Heart right ventricle (tissue), 16 donors: ENCODE measurements at regions not wholly inside any gene's neighbourhood (a gene's known extent, or its start where the extent isn't known, plus 50 kb on each side); places are given as distances from the start of the nearest gene placed in this dataset.

ENCODE experiments used
- ATAC-seq, 8 donors: fragments of 200-7000 bp; cut with Tn5 transposase; one replicate each; pipeline ENCODE4 v1.9.1; 2020; ENCODE audit warnings: mild to moderate bottlenecking in 8 of 8, moderate library complexity in 8 of 8, moderate number of reproducible peaks in 1 of 8
- DNase-seq, 2 donors: peaks; one replicate each; pipeline ENCODE4 v3.0.0-alpha.2; 2020
- H3K27ac ChIP-seq, 10 donors: fragments of 200-600 bp; sonication (generic) in 2 of 10; one replicate each; pipeline versions ENCODE4 v1.5.0 to v1.8.0; 2020 to 2022; ENCODE audit warnings: mild to moderate bottlenecking in 3 of 10
- H3K27me3 ChIP-seq, 7 donors: fragments of 200-600 bp; one replicate each; pipeline ENCODE4 v1.8.0; 2021 to 2022; ENCODE audit warnings: mild to moderate bottlenecking in 2 of 7
- H3K36me3 ChIP-seq, 9 donors: fragments of 200-600 bp; sonication (generic) in 1 of 9; one replicate each; pipeline versions ENCODE4 v1.5.0 to v1.8.0; 2020 to 2022; ENCODE audit warnings: mild to moderate bottlenecking in 2 of 9
- H3K4me1 ChIP-seq, 9 donors: fragments of 200-600 bp; sonication (generic) in 1 of 9; one replicate each; pipeline versions ENCODE4 v1.5.0 to v1.8.0; 2020 to 2022; ENCODE audit warnings: mild to moderate bottlenecking in 4 of 9
- H3K4me3 ChIP-seq, 10 donors: fragments of 200-600 bp; sonication (generic) in 2 of 10; one replicate each; pipeline versions ENCODE4 v1.5.0 to v1.8.0; 2020 to 2022; ENCODE audit warnings: mild to moderate bottlenecking in 7 of 10, moderate library complexity in 2 of 10
- H3K9me3 ChIP-seq, 11 donors: fragments of 200-600 bp in 10 of 11; sonication (generic) in 2 of 11; one replicate each; pipeline versions ENCODE4 v1.5.0 to v1.8.0; 2013 to 2022; ENCODE audit warnings: mild to moderate bottlenecking in 2 of 11, control low read depth in 1 of 11, moderate library complexity in 1 of 11
- CTCF ChIP-seq, 9 donors: fragments of 200-600 bp; sonication (generic) in 2 of 9; IDR thresholded peaks; one replicate each; pipeline versions ENCODE4 v1.5.0 to v1.8.0; 2021 to 2022; ENCODE audit warnings: antibody characterized with exemption in 9 of 9, mild to moderate bottlenecking in 5 of 9, moderate library complexity in 1 of 9
- WGBS, 2 donors: extraction: QIAGEN DNeasy Blood & Tissue Kit; methylation state at CpG; one replicate each; pipeline ENCODE4 v1.1.7; 2013; ENCODE audit warnings: inconsistent platforms in 1 of 2; 5-methylcytosine and 5-hydroxymethylcytosine counted together
- intact Hi-C, 10 donors: fragments of 100-400 bp; cut with DNase I; formaldehyde crosslinking; loops; one replicate each; pipeline versions ENCODE4 v1.11.1 to v1.14.2; 2022
- donor health status: Arrhythmogenic right ventricular cardiomyopathy.
- donor health status: ischemic (EF 13 %, LVEDD 7.1; RV severe dilation, severe dysfunction).
- donor health status: healthy with polysubstance abuse.
- donor health status: DM: no; HTN: yes; CAD: no.
- donor health status: DM: no; HTN: no; CAD: no.
- donor health status: ischemic (EF 25% LVEDD 6.9; RV normal size, moderate dysfunction).
- donor health status: ischemic (EF 25% LVEDD 5.7; RV mildly dilated, moderate dysfunction).
- donor health status: healthy.
- donor health status: DM: yes; HTN: yes; CAD: no.
- donor health status: Ischemic cardiomyopathy.
- donor health status: ischemic (EF 35%, LVEDD 5.7; RV mildly dilated, moderate dysfunction).
- donor health status: nonischemic (EF 11% LVEDD 7.7; RV severe dilation, severe dysfunction).
- donor health status: DM: yes; HTN: yes; CAD: no.
- donor health status: PGD.
- donor health status: ischemic (EF 29% LVEDD 5.4; RV normal size, mild dysfunction).
- donor health status: nonischemic (EF 23%, LVEDD 6.1; RV moderate dilation, normal function).

- no peak for DNase-seq
- TF ChIP-seq CTCF (IDR thresholded peaks at IDR 0.05), result no peak
- Histone ChIP-seq H3K9me3 (no peaks in the 10 kb centered on the region), H3K4me1 (peaks cover 8 to 24% (median 15%) of the 10 kb centered on the region in 9 donors), H3K36me3 (no peaks in the 10 kb centered on the region), H3K27ac (no peak overlapping the region), H3K27me3 (peaks cover 0 to 4% (median 0%) of the 10 kb centered on the region in 7 donors), H3K4me3 (no peak overlapping the region)
- ATAC-seq, result no peak
- WGBS, 2 donors, result 94 to 98% methylated on average over 4 of the region's 4 CpGs
- intact Hi-C loops, result no loop called here
These were observed 51.4 kb upstream of the PLEKHG1 start for GRCh38 chr6:150548330-150548729.

GRCh38 chr6:150549007-150549406 is 50.7 kb upstream of the PLEKHG1 start:
- Histone ChIP-seq H3K36me3 (no peaks in the 10 kb centered on the region), H3K4me1 (peaks cover 8 to 24% (median 15%) of the 10 kb centered on the region in 9 donors), H3K9me3 (no peaks in the 10 kb centered on the region), H3K4me3 (no peak overlapping the region), H3K27me3 (peaks cover 0 to 4% (median 0%) of the 10 kb centered on the region in 7 donors), H3K27ac (no peak overlapping the region)
- no peak for TF ChIP-seq CTCF (IDR thresholded peaks at IDR 0.05)
- ATAC-seq (no peak), DNase-seq (no peak)
- 95 to 97% methylated on average over 5 of the region's 5 CpGs for WGBS, 2 donors
- intact Hi-C loops, result no loop called here

- 87 to 92% methylated on average over 6 of the region's 6 CpGs for WGBS, 2 donors
- H3K27ac ChIP-seq, result no peak overlapping the region
- H3K9me3 ChIP-seq, result no peaks in the 10 kb centered on the region
- intact Hi-C loops, result no loop called here
- ATAC-seq (no peak), DNase-seq (no peak)
- no peak overlapping the region for H3K4me3 ChIP-seq
- H3K27me3 ChIP-seq, result peaks cover 0 to 4% (median 0%) of the 10 kb centered on the region in 7 donors
- H3K4me1 ChIP-seq, result peaks cover 8 to 24% (median 15%) of the 10 kb centered on the region in 9 donors
- no peaks in the 10 kb centered on the region for H3K36me3 ChIP-seq
- no peak for TF ChIP-seq CTCF (IDR thresholded peaks at IDR 0.05)
These were observed 50.0 kb upstream of the PLEKHG1 start for GRCh38 chr6:150549674-150550101.
